Activated CD4-positive, alpha-beta T cell treated with anti-CD3 and anti-CD28 coated beads, Interleukin-2, amount 50 U/mL, for 1 hour (primary cell): ENCODE measurements at regions not wholly inside any gene's neighbourhood (a gene's known extent, or its start where the extent isn't known, plus 50 kb on each side); places are given as distances from the start of the nearest gene placed in this dataset.

ENCODE experiments used
- DNase-seq: peaks from one replicate; pipeline ENCODE4 v3.0.0-alpha.2; 2020

GRCh38 chr6:41404182-41404845 lies 68.9 kb downstream of the NCR2 start:
- DNase-seq: no peak

- no peak for DNase-seq
Measured at GRCh38 chr6:41405941-41406727, 70.7 kb downstream of the NCR2 start.

GRCh38 chr6:41406728-41407489 lies 71.5 kb downstream of the NCR2 start:
- DNase-seq: no peak

GRCh38 chr6:41408576-41408975 lies 73.2 kb downstream of the NCR2 start:
- DNase-seq: no peak

- no peak for DNase-seq
Measured at GRCh38 chr6:41408982-41409381, 73.6 kb downstream of the NCR2 start.

GRCh38 chr6:41409489-41409888 lies 74.1 kb downstream of the NCR2 start:
- no peak for DNase-seq

GRCh38 chr6:41411961-41412360 lies 76.6 kb downstream of the NCR2 start:
- no peak for DNase-seq

GRCh38 chr6:41413250-41413649 lies 77.8 kb downstream of the NCR2 start:
- no peak for DNase-seq

- no peak for DNase-seq
Measured at GRCh38 chr6:41416501-41416837, 81.1 kb downstream of the NCR2 start.

- no peak for DNase-seq
Measured at GRCh38 chr6:41418741-41419140, 83.3 kb downstream of the NCR2 start.

- no peak for DNase-seq
Measured at GRCh38 chr6:41419385-41419784, 84.0 kb downstream of the NCR2 start.

GRCh38 chr6:41420186-41420585 lies 84.8 kb downstream of the NCR2 start:
- DNase-seq: no peak

- DNase-seq: no peak
Measured at GRCh38 chr6:41422161-41422560, 86.8 kb downstream of the NCR2 start.

GRCh38 chr6:41423002-41423401 lies 87.6 kb downstream of the NCR2 start:
- no peak for DNase-seq

GRCh38 chr6:41424370-41425058 lies 89.1 kb downstream of the NCR2 start:
- peak; percentile 79 for DNase-seq

- DNase-seq: no peak
Measured at GRCh38 chr6:41425511-41425910, 90.1 kb downstream of the NCR2 start.

- DNase-seq: peak; percentile 13
Measured at GRCh38 chr6:41426438-41426851, 91.0 kb downstream of the NCR2 start.

GRCh38 chr6:41426888-41427641 lies 91.7 kb downstream of the NCR2 start:
- DNase-seq: no peak

GRCh38 chr6:41427642-41428335 lies 92.4 kb downstream of the NCR2 start:
- peak; percentile 13 for DNase-seq

GRCh38 chr6:41428336-41428995 lies 93.1 kb downstream of the NCR2 start:
- no peak for DNase-seq

- DNase-seq: no peak
Measured at GRCh38 chr6:41428996-41429421, 93.6 kb downstream of the NCR2 start.
